H9 (cell line): ENCODE measurements at regions not wholly inside any gene's neighbourhood (a gene's known extent, or its start where the extent isn't known, plus 50 kb on each side); places are given as distances from the start of the nearest gene placed in this dataset.

Source experiments
- DNase-seq: peaks from one replicate; pipeline ENCODE4 v3.0.0-alpha.2; 2017
- H2AFZ ChIP-seq: one replicate; pipeline ENCODE4 v1.6.1; 2013; ENCODE audit warnings: mild to moderate bottlenecking, low read length, control low read depth, moderate library complexity
- H2AK5ac ChIP-seq: 2 replicates; pipeline ENCODE4 v1.6.1; 2013; ENCODE audit warnings: low read length, control low read depth, mixed read lengths; ENCODE audit not compliant: insufficient read length
- H2BK120ac ChIP-seq: one replicate; pipeline ENCODE4 v1.6.1; 2013; ENCODE audit warnings: low read depth, mild to moderate bottlenecking, low read length, control low read depth, inconsistent platforms; ENCODE audit not compliant: poor library complexity, severe bottlenecking
- H2BK12ac ChIP-seq: 2 replicates; pipeline ENCODE4 v1.6.1; 2013; ENCODE audit warnings: low read length, control low read depth, mixed read lengths, low read depth; ENCODE audit not compliant: insufficient read length
- H2BK15ac ChIP-seq: 2 replicates; pipeline ENCODE4 v1.6.1; 2013; ENCODE audit warnings: low read depth, low read length, control low read depth
- H2BK20ac ChIP-seq: one replicate; pipeline ENCODE4 v1.6.1; 2013; ENCODE audit warnings: low read depth, mild to moderate bottlenecking, low read length, control low read depth, inconsistent platforms; ENCODE audit not compliant: poor library complexity, severe bottlenecking
- H2BK5ac ChIP-seq: 2 replicates; pipeline ENCODE4 v1.6.1; 2013; ENCODE audit warnings: low read length, control low read depth, mixed read lengths; ENCODE audit not compliant: insufficient read length
- H3K14ac ChIP-seq: 2 replicates; pipeline ENCODE4 v1.6.1; 2013; ENCODE audit warnings: low read length, control low read depth; ENCODE audit not compliant: insufficient read depth
- H3K18ac ChIP-seq: 2 replicates; pipeline ENCODE4 v1.6.1; 2013; ENCODE audit warnings: low read depth, mild to moderate bottlenecking, mixed read lengths, low read length, control low read depth; ENCODE audit not compliant: insufficient read length
- H3K23ac ChIP-seq: 2 replicates; pipeline ENCODE4 v1.6.1; 2013; ENCODE audit warnings: low read length, control low read depth, mixed read lengths, low read depth; ENCODE audit not compliant: insufficient read length
- H3K23me2 ChIP-seq: 2 replicates; pipeline ENCODE4 v1.6.1; 2013; ENCODE audit warnings: low read depth, mild to moderate bottlenecking, mixed read lengths, low read length, control low read depth; ENCODE audit not compliant: insufficient read length, poor library complexity, severe bottlenecking
- H3K27ac ChIP-seq: 2 replicates; pipeline ENCODE4 v1.5.1; 2013; ENCODE audit warnings: low read length, control low read depth, mixed read lengths, low read depth; ENCODE audit not compliant: insufficient read length
- H3K27me3 ChIP-seq: 2 replicates; pipeline ENCODE4 v1.6.1; 2013; ENCODE audit warnings: low read length, control low read depth, inconsistent platforms; ENCODE audit not compliant: insufficient read depth
- H3K4ac ChIP-seq: 2 replicates; pipeline ENCODE4 v1.6.1; 2013; ENCODE audit warnings: low read depth, mild to moderate bottlenecking, control low read depth, inconsistent platforms, low read length, moderate library complexity
- H3K4me1 ChIP-seq: 2 replicates; pipeline ENCODE4 v1.6.1; 2013; ENCODE audit warnings: low read length, control low read depth, inconsistent platforms; ENCODE audit not compliant: insufficient read depth
- H3K4me2 ChIP-seq: 2 replicates; pipeline ENCODE4 v1.6.1; 2013; ENCODE audit warnings: low read length, control low read depth, mixed read lengths; ENCODE audit not compliant: insufficient read length, insufficient read depth
- H3K56ac ChIP-seq: 2 replicates; pipeline ENCODE4 v1.6.1; 2013; ENCODE audit warnings: low read depth, mild to moderate bottlenecking, mixed read lengths, low read length, control low read depth; ENCODE audit not compliant: insufficient read length
- H3K79me1 ChIP-seq: 2 replicates; pipeline ENCODE4 v1.6.1; 2013; ENCODE audit warnings: low read depth, mild to moderate bottlenecking, moderate library complexity, low read length, control low read depth, inconsistent platforms; ENCODE audit not compliant: insufficient read depth, poor library complexity, severe bottlenecking
- H3K79me2 ChIP-seq: 2 replicates; pipeline ENCODE4 v1.6.1; 2013; ENCODE audit warnings: low read length, control low read depth, inconsistent platforms; ENCODE audit not compliant: insufficient read depth
- H3K9ac ChIP-seq: 2 replicates; pipeline ENCODE4 v1.6.1; 2013; ENCODE audit warnings: low read length, control low read depth, mixed read lengths; ENCODE audit not compliant: insufficient read length; ENCODE audit errors: extremely low read depth
- H3K9me3 ChIP-seq: one replicate; pipeline ENCODE4 v1.6.1; 2013; ENCODE audit warnings: low read depth, low read length, inconsistent platforms; ENCODE audit not compliant: control insufficient read depth
- H3T11ph ChIP-seq: one replicate; pipeline ENCODE4 v1.6.1; 2013; ENCODE audit warnings: mild to moderate bottlenecking, low read length, control low read depth, inconsistent platforms
- H4K20me1 ChIP-seq: one replicate; pipeline ENCODE4 v1.6.1; 2013; ENCODE audit not compliant: control insufficient read depth, insufficient read length, insufficient read depth
- H4K5ac ChIP-seq: 2 replicates; pipeline ENCODE4 v1.6.1; 2013; ENCODE audit warnings: low read depth, mild to moderate bottlenecking, mixed read lengths, low read length, control low read depth; ENCODE audit not compliant: insufficient read length
- H4K8ac ChIP-seq: replicated peaks from 2 replicates; pipeline ENCODE4 v1.6.1; 2013; ENCODE audit warnings: low read length, control low read depth, mixed read lengths, low read depth; ENCODE audit not compliant: insufficient read length
- H4K91ac ChIP-seq: 2 replicates; pipeline ENCODE4 v1.6.1; 2013; ENCODE audit warnings: low read depth, mild to moderate bottlenecking, moderate library complexity, mixed read lengths, low read length, control low read depth; ENCODE audit not compliant: insufficient read length
- H3K27ac Mint-ChIP-seq, 3 experiments: 2 replicates in 2 of 3; 3 replicates in 1 of 3; pipeline ENCODE4 v1.8.0; 2020 to 2021; ENCODE audit warnings: mixed read lengths in 3 of 3, mild to moderate bottlenecking in 1 of 3, moderate library complexity in 1 of 3
- H3K27me3 Mint-ChIP-seq: 2 replicates; pipeline ENCODE4 v1.8.0; 2021; ENCODE audit warnings: low read depth, mild to moderate bottlenecking, moderate library complexity, mixed read lengths
- H3K36me3 Mint-ChIP-seq, 3 experiments: 2 replicates in 2 of 3; 3 replicates in 1 of 3; pipeline ENCODE4 v1.8.0; 2020 to 2021; ENCODE audit warnings: low read depth in 3 of 3, mixed read lengths in 3 of 3; ENCODE audit not compliant: insufficient read depth in 1 of 3
- H3K4me1 Mint-ChIP-seq, 2 experiments: 2 replicates each; pipeline ENCODE4 v1.8.0; 2020; ENCODE audit warnings: mixed read lengths in 2 of 2
- H3K4me3 Mint-ChIP-seq, 2 experiments: 2 replicates in 1 of 2; 3 replicates in 1 of 2; pipeline ENCODE4 v1.8.0; 2020 to 2021; ENCODE audit warnings: mild to moderate bottlenecking in 2 of 2, mixed read lengths in 2 of 2, moderate library complexity in 1 of 2
- H3K9me3 Mint-ChIP-seq, 2 experiments: 2 replicates in 1 of 2; 3 replicates in 1 of 2; pipeline ENCODE4 v1.8.0; 2020; ENCODE audit warnings: mild to moderate bottlenecking in 2 of 2, mixed read lengths in 2 of 2, moderate library complexity in 1 of 2
- WGBS: extraction: QIAGEN DNeasy Blood & Tissue Kit; methylation state at CpG from one replicate; pipeline ENCODE4 v1.1.7; 2013; ENCODE audit warnings: missing lambda C conversion rate, low lambda C conversion rate, mixed read lengths; ENCODE audit not compliant: insufficient read length; ENCODE audit errors: extremely low coverage; 5-methylcytosine and 5-hydroxymethylcytosine counted together
- TF ChIP-seq, protein P1 (sequence below): fragments of 200-600 bp; sonication (generic); conservative IDR thresholded peaks from 3 replicates; pipeline ENCODE4 v1.8.0; 2021; ENCODE audit warnings: antibody characterized with exemption, mild to moderate bottlenecking

GRCh38 chr13:91291078-91291477 is 56.4 kb upstream of the MIR17HG start:
- no peak overlapping the region for H3K27ac Mint-ChIP-seq
- no CpG with 5 or more reads among the region's 2 CpGs for WGBS

More at GRCh38 chr13:91291078-91291477, 56.4 kb upstream of the MIR17HG start:
- no peaks in the 10 kb centered on the region for H3K27me3 ChIP-seq
- H4K8ac ChIP-seq, result no peak overlapping the region
- H3K18ac ChIP-seq, result no peak overlapping the region
- H3K4me1 Mint-ChIP-seq, result no peaks in the 10 kb centered on the region
- peaks cover 0 to 6% of the 10 kb centered on the region in 2 experiments; a peak in 3 of 5 replicates for H3K9me3 Mint-ChIP-seq
- H3K23ac ChIP-seq, result no peak overlapping the region
- no peak overlapping the region for H2BK15ac ChIP-seq
- no peak overlapping the region for H3K27ac ChIP-seq
- H2BK5ac ChIP-seq, result no peak overlapping the region
- no peak for DNase-seq
- no peak overlapping the region for H2AK5ac ChIP-seq
- H3T11ph ChIP-seq, result no peak overlapping the region
- H3K4ac ChIP-seq, result no peak overlapping the region
- H3K79me2 ChIP-seq, result no peaks in the 10 kb centered on the region
- no peak overlapping the region for H4K91ac ChIP-seq
- H2BK120ac ChIP-seq, result no peak overlapping the region
- H3K79me1 ChIP-seq, result no peaks in the 10 kb centered on the region
- H3K9ac ChIP-seq, result no peak overlapping the region
- H4K5ac ChIP-seq, result no peak overlapping the region
- no peak overlapping the region for H3K4me2 ChIP-seq
- no peaks in the 10 kb centered on the region for H3K4me1 ChIP-seq
- TF ChIP-seq, protein P1, sequence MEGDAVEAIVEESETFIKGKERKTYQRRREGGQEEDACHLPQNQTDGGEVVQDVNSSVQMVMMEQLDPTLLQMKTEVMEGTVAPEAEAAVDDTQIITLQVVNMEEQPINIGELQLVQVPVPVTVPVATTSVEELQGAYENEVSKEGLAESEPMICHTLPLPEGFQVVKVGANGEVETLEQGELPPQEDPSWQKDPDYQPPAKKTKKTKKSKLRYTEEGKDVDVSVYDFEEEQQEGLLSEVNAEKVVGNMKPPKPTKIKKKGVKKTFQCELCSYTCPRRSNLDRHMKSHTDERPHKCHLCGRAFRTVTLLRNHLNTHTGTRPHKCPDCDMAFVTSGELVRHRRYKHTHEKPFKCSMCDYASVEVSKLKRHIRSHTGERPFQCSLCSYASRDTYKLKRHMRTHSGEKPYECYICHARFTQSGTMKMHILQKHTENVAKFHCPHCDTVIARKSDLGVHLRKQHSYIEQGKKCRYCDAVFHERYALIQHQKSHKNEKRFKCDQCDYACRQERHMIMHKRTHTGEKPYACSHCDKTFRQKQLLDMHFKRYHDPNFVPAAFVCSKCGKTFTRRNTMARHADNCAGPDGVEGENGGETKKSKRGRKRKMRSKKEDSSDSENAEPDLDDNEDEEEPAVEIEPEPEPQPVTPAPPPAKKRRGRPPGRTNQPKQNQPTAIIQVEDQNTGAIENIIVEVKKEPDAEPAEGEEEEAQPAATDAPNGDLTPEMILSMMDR, result peak; percentile 18; the same call in 1 of the 3 replicates
- peaks cover 0 to 6% (median 0%) of the 10 kb centered on the region in 3 experiments; a peak in 2 of 7 replicates for H3K36me3 Mint-ChIP-seq
- no peak overlapping the region for H2BK20ac ChIP-seq
- H3K14ac ChIP-seq, result no peak overlapping the region
- H3K27me3 Mint-ChIP-seq, result no peaks in the 10 kb centered on the region
- H3K56ac ChIP-seq, result no peak overlapping the region
- no peaks in the 10 kb centered on the region for H4K20me1 ChIP-seq
- H3K23me2 ChIP-seq, result no peaks in the 10 kb centered on the region
- no peak overlapping the region for H3K4me3 Mint-ChIP-seq
- no peak overlapping the region for H2AFZ ChIP-seq
- H2BK12ac ChIP-seq, result no peak overlapping the region
- no peaks in the 10 kb centered on the region for H3K9me3 ChIP-seq
